ENCODE measurements at regions not wholly inside any gene's neighbourhood (a gene's known extent, or its start where the extent isn't known, plus 50 kb on each side); places are given as distances from the start of the nearest gene placed in this dataset.

GRCh38 chr3:164230385-164231094 lies 847.8 kb downstream of the SI start:
- DNase-seq: no peak

GRCh38 chr3:164224126-164224525 lies 854.2 kb downstream of the SI start:
- no peak for DNase-seq

- peak; percentile 31 for DNase-seq
Observed at GRCh38 chr3:164222197-164222596, 856.1 kb downstream of the SI start.

- no peak for DNase-seq
Observed at GRCh38 chr3:164221297-164221696, 857.0 kb downstream of the SI start.

GRCh38 chr3:164209363-164209762 lies 868.9 kb downstream of the SI start:
- no peak for DNase-seq

GRCh38 chr3:164208821-164209220 lies 869.5 kb downstream of the SI start:
- DNase-seq: no peak

GRCh38 chr3:164208048-164208447 lies 870.2 kb downstream of the SI start:
- DNase-seq: no peak

- no peak for DNase-seq
Observed at GRCh38 chr3:164200053-164200823, 878.1 kb downstream of the SI start.

GRCh38 chr3:164196477-164196876 lies 881.8 kb downstream of the SI start:
- DNase-seq: no peak

- DNase-seq: peak; percentile 12
Observed at GRCh38 chr3:164194842-164195241, 883.5 kb downstream of the SI start.

- no peak for DNase-seq
Observed at GRCh38 chr3:164192974-164193373, 885.3 kb downstream of the SI start.

- DNase-seq: no peak
Observed at GRCh38 chr3:164190566-164190965, 887.7 kb downstream of the SI start.

- DNase-seq: no peak
Observed at GRCh38 chr3:164186095-164186494, 892.2 kb downstream of the SI start.

GRCh38 chr3:164179110-164179774 lies 899.1 kb downstream of the SI start:
- DNase-seq: no peak

GRCh38 chr3:164174059-164174458 lies 904.2 kb downstream of the SI start:
- no peak for DNase-seq

GRCh38 chr3:164155400-164155799 lies 922.9 kb downstream of the SI start:
- no peak for DNase-seq

- DNase-seq: no peak
Observed at GRCh38 chr3:164144824-164145223, 933.5 kb downstream of the SI start.

- DNase-seq: no peak
Observed at GRCh38 chr3:164132878-164133277, 945.4 kb downstream of the SI start.

- DNase-seq: no peak
Observed at GRCh38 chr3:164113371-164114332, 964.6 kb downstream of the SI start.

- no peak for DNase-seq
Observed at GRCh38 chr3:164096352-164096751, 981.9 kb downstream of the SI start.

- DNase-seq: no peak
Observed at GRCh38 chr3:164095949-164096348, 982.3 kb downstream of the SI start.

GRCh38 chr3:164095279-164095678 lies 983.0 kb downstream of the SI start:
- peak; percentile 50 for DNase-seq

GRCh38 chr3:164094546-164094945 lies 983.8 kb downstream of the SI start:
- peak; percentile 49 for DNase-seq
